GM23338 (cell line): ENCODE measurements at regions not wholly inside any gene's neighbourhood (a gene's known extent, or its start where the extent isn't known, plus 50 kb on each side); places are given as distances from the start of the nearest gene placed in this dataset.

Experiments
- CTCF ChIP-seq, 2 experiments: fragments of 200-600 bp in 1 of 2; sonication (generic) in 1 of 2; conservative IDR thresholded peaks; 2 replicates each; pipeline versions ENCODE4 v1.5.1 to v1.6.1; 2016 to 2017; ENCODE audit warnings: antibody characterized with exemption in 2 of 2, low read depth in 2 of 2, mild to moderate bottlenecking in 2 of 2, moderate library complexity in 1 of 2
- POLR2AphosphoS5 ChIP-seq: IDR thresholded peaks from 2 replicates; pipeline ENCODE4 v1.6.1; 2016; ENCODE audit warnings: antibody characterized with exemption, low read depth
- TF ChIP-seq, protein P1 (sequence below): IDR thresholded peaks from one replicate; pipeline ENCODE4 v1.6.1; 2018; ENCODE audit warnings: antibody characterized with exemption; ENCODE audit not compliant: unreplicated experiment

GRCh38 chr1:194267021-194267420 lies 1080.6 kb upstream of the B3GALT2 start:
- TF ChIP-seq POLR2AphosphoS5: no peak
- TF ChIP-seq, protein P1, sequence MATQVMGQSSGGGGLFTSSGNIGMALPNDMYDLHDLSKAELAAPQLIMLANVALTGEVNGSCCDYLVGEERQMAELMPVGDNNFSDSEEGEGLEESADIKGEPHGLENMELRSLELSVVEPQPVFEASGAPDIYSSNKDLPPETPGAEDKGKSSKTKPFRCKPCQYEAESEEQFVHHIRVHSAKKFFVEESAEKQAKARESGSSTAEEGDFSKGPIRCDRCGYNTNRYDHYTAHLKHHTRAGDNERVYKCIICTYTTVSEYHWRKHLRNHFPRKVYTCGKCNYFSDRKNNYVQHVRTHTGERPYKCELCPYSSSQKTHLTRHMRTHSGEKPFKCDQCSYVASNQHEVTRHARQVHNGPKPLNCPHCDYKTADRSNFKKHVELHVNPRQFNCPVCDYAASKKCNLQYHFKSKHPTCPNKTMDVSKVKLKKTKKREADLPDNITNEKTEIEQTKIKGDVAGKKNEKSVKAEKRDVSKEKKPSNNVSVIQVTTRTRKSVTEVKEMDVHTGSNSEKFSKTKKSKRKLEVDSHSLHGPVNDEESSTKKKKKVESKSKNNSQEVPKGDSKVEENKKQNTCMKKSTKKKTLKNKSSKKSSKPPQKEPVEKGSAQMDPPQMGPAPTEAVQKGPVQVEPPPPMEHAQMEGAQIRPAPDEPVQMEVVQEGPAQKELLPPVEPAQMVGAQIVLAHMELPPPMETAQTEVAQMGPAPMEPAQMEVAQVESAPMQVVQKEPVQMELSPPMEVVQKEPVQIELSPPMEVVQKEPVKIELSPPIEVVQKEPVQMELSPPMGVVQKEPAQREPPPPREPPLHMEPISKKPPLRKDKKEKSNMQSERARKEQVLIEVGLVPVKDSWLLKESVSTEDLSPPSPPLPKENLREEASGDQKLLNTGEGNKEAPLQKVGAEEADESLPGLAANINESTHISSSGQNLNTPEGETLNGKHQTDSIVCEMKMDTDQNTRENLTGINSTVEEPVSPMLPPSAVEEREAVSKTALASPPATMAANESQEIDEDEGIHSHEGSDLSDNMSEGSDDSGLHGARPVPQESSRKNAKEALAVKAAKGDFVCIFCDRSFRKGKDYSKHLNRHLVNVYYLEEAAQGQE: no peak
- TF ChIP-seq CTCF (conservative IDR thresholded peaks at IDR 0.05; ENCODE audit: low read depth in 2 of 2): no peak
